ACHN (cell line): ENCODE measurements at regions not wholly inside any gene's neighbourhood (a gene's known extent, or its start where the extent isn't known, plus 50 kb on each side); places are given as distances from the start of the nearest gene placed in this dataset.
"Not testable (repeated sequence)": the region's sequence is repeated elsewhere in the genome, so short reads cannot be mapped to it uniquely, and the experiment has no call there.

ENCODE experiments used
- DNase-seq: peaks from one replicate; pipeline ENCODE4 v3.0.0-alpha.2; 2015
- in situ Hi-C: cut with HindIII; loops from 2 replicates; pipeline ENCODE4 v1.10.0; 2017; ENCODE audit warnings: low sequenced_read_pairs, low pct_ligation_motif_present, low pct_unique_long_range_greater_than_20kb

- in situ Hi-C loops, result no loop called here
- DNase-seq, result no peak
Observed at GRCh38 chr7:114206688-114207087, 207.9 kb upstream of the FOXP2 start.

GRCh38 chr7:114196517-114196916 is 218.1 kb upstream of the FOXP2 start:
- DNase-seq, result no peak
- in situ Hi-C loops, result no loop called here

GRCh38 chr7:114190387-114190786 is 224.2 kb upstream of the FOXP2 start:
- no peak for DNase-seq
- in situ Hi-C loops, result no loop called here

GRCh38 chr7:114183311-114184088 is 231.1 kb upstream of the FOXP2 start:
- in situ Hi-C loops, result no loop called here

GRCh38 chr7:114182837-114183236 is 231.8 kb upstream of the FOXP2 start:
- DNase-seq, result no peak
- in situ Hi-C loops, result no loop called here

More at GRCh38 chr7:114183311-114184088, 231.1 kb upstream of the FOXP2 start:
- no peak for DNase-seq

GRCh38 chr7:114181280-114181679 is 233.3 kb upstream of the FOXP2 start:
- DNase-seq, result no peak
- in situ Hi-C loops, result no loop called here

GRCh38 chr7:114180556-114181266 is 233.9 kb upstream of the FOXP2 start:
- no peak for DNase-seq
- in situ Hi-C loops, result no loop called here

- no peak for DNase-seq
- in situ Hi-C loops, result no loop called here
Observed at GRCh38 chr7:114175125-114175524, 239.5 kb upstream of the FOXP2 start.

- DNase-seq, result no peak
- in situ Hi-C loops, result no loop called here
Observed at GRCh38 chr7:114173170-114173890, 241.3 kb upstream of the FOXP2 start.

GRCh38 chr7:114169389-114169788 is 245.2 kb upstream of the FOXP2 start:
- in situ Hi-C loops, result not testable (repeated sequence)

GRCh38 chr7:114160925-114161324 is 242.1 kb upstream of the PPP1R3A start:
- in situ Hi-C loops, result no loop called here
- DNase-seq, result no peak

More at GRCh38 chr7:114169389-114169788, 245.2 kb upstream of the FOXP2 start:
- not testable (repeated sequence) for DNase-seq

GRCh38 chr7:114158854-114159253 is 240.0 kb upstream of the PPP1R3A start:
- DNase-seq, result no peak
- in situ Hi-C loops, result no loop called here

- in situ Hi-C loops, result no loop called here
- DNase-seq, result peak; percentile 19
Observed at GRCh38 chr7:114158275-114158674, 239.5 kb upstream of the PPP1R3A start.

GRCh38 chr7:114156178-114156577 is 237.4 kb upstream of the PPP1R3A start:
- in situ Hi-C loops, result no loop called here
- DNase-seq, result no peak

- no peak for DNase-seq
- in situ Hi-C loops, result no loop called here
Observed at GRCh38 chr7:114155116-114156110, 236.6 kb upstream of the PPP1R3A start.

- in situ Hi-C loops, result no loop called here
- no peak for DNase-seq
Observed at GRCh38 chr7:114153700-114154099, 234.9 kb upstream of the PPP1R3A start.

GRCh38 chr7:114152314-114152938 is 233.6 kb upstream of the PPP1R3A start:
- DNase-seq, result no peak
- in situ Hi-C loops, result no loop called here

GRCh38 chr7:114151777-114152176 is 233.0 kb upstream of the PPP1R3A start:
- in situ Hi-C loops, result no loop called here
- DNase-seq, result no peak
